LNCAP (cell line): ENCODE measurements at regions not wholly inside any gene's neighbourhood (a gene's known extent, or its start where the extent isn't known, plus 50 kb on each side); places are given as distances from the start of the nearest gene placed in this dataset.

ENCODE experiments used
- CTCF ChIP-seq: fragments of 450-650 bp; IDR thresholded peaks from 2 replicates; pipeline ENCODE4 v1.5.1; 2017; ENCODE audit warnings: mild to moderate bottlenecking

DNA sequence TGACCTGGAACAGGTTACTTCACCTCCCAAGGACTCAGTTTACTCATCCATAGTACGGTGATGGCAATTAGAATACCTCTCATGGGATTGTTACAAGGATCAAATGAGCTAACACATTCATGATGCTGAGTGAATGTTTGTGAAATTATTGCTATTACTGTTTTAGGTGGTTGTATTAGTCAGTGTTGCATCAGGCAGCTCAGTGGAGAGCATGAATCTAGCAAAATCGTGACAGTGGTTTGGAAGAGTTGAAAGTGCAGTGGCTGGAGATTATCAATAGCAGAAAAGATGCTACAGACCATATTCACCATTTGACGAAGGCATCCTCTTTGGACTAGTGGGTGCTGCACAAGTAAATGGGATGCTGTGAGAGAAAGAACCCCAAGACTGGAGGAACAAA is 50.4 kb upstream of the CTNNBL1 start:
- TF ChIP-seq CTCF = no peak

GRCh38 chr20:37642246-37642645 is 51.6 kb upstream of the CTNNBL1 start:
- TF ChIP-seq CTCF = no peak

- TF ChIP-seq CTCF = no peak
Observed at GRCh38 chr20:37640600-37641561, 52.9 kb upstream of the CTNNBL1 start.

- no peak for TF ChIP-seq CTCF
Observed at GRCh38 chr20:37638527-37638926, 55.3 kb upstream of the CTNNBL1 start.

GRCh38 chr20:37636977-37637376 is 56.9 kb upstream of the CTNNBL1 start:
- TF ChIP-seq CTCF = no peak

DNA sequence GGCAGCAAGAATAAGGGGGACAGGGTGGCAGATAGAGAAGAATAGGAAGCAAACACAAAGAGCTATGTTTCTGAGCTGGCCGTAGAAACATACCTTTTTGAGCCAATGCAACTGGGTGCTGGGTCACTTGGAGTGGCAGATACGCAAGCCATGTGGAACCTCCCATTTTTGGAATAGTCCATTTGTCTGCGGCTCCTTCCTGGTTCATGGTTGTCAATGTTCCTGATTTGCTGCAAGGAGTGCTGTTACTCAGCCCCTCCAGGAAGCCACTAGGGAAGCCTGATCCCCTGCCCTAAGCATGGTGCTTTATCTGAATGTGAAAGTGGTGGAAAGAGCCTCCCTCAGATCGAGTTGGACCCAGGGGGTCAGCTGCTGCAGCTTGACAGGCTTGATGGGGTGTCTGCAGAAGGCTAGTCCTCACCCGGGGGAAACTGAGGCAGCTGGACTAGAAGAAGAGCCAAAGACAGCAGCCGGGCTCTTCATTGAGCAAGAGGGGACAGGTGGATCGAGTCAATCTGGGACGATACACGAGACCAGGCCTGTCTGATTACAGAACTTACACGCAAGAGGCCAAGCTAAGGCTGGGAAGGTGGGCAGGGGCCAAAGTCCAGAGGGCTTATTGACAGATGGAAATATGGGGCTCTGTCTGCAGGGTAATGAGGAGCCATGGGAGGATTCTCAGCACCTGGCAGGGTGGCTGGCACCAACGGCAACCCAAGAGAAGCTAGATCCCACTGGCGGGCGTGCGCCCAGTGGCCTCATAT is 57.4 kb upstream of the CTNNBL1 start:
- no peak for TF ChIP-seq CTCF

GRCh38 chr20:37630993-37631392 is 62.8 kb upstream of the CTNNBL1 start:
- TF ChIP-seq CTCF = no peak
